ENCODE measurements at regions not wholly inside any gene's neighbourhood (a gene's known extent, or its start where the extent isn't known, plus 50 kb on each side); places are given as distances from the start of the nearest gene placed in this dataset.

GRCh38 chr2:223199531-223200515, 147.8 kb downstream of the KCNE4 start:
- H3K4ac ChIP-seq (ENCODE audit: low read depth, low read length), result no peak overlapping the region
- DNase-seq, result no peak
- H3K9me3 ChIP-seq (ENCODE audit: control insufficient read depth, low read depth, low read length), result no peaks in the 10 kb centered on the region
- no peak overlapping the region for H3K23ac ChIP-seq (ENCODE audit: insufficient read length, low read depth, low read length)
- H3K4me1 Mint-ChIP-seq, result peaks cover 15 to 26% of the 10 kb centered on the region in 2 experiments
- H3K4me1 ChIP-seq (ENCODE audit: insufficient read depth, low read length), result no peaks in the 10 kb centered on the region; the same call in 1 of the 2 replicates
- H3K27ac Mint-ChIP-seq, result no peak overlapping the region
- H3K18ac ChIP-seq (ENCODE audit: insufficient read length, low read depth, low read length), result no peak overlapping the region
- no peak overlapping the region for H3K56ac ChIP-seq (ENCODE audit: insufficient read length, low read depth, low read length)
- no CpG with 5 or more reads among the region's 5 CpGs for WGBS (ENCODE audit: extremely low coverage, insufficient read length, low lambda C conversion rate)
- no peak overlapping the region for H2BK120ac ChIP-seq (ENCODE audit: low read depth, low read length, poor library complexity, severe bottlenecking)
- no peak overlapping the region for H3K27ac ChIP-seq (ENCODE audit: insufficient read length, low read depth, low read length)
- H3K79me2 ChIP-seq (ENCODE audit: insufficient read depth, low read length), result no peaks in the 10 kb centered on the region
- no peak overlapping the region for H2BK20ac ChIP-seq (ENCODE audit: low read depth, low read length, poor library complexity, severe bottlenecking)
- H2AK5ac ChIP-seq (ENCODE audit: insufficient read length, low read length), result no peak overlapping the region
- no peak overlapping the region for H4K5ac ChIP-seq (ENCODE audit: insufficient read length, low read depth, low read length)
- H3K9me3 Mint-ChIP-seq, result peaks cover 15 to 22% of the 10 kb centered on the region in 2 experiments
- TF ChIP-seq CTCF (conservative IDR thresholded peaks at IDR 0.05), result no peak
- H3K79me1 ChIP-seq (ENCODE audit: insufficient read depth, low read depth, low read length, poor library complexity, severe bottlenecking), result no peaks in the 10 kb centered on the region
- no peak overlapping the region for H3T11ph ChIP-seq (ENCODE audit: low read length)
- no peak overlapping the region for H3K4me2 ChIP-seq (ENCODE audit: insufficient read depth, insufficient read length, low read length)
- no peaks in the 10 kb centered on the region for H3K27me3 ChIP-seq (ENCODE audit: insufficient read depth, low read length)
- no peak overlapping the region for H3K14ac ChIP-seq (ENCODE audit: insufficient read depth, low read length)
- no peak overlapping the region for H2BK15ac ChIP-seq (ENCODE audit: low read depth, low read length)
- H3K4me3 Mint-ChIP-seq, result no peak overlapping the region
- H2BK12ac ChIP-seq (ENCODE audit: insufficient read length, low read depth, low read length), result no peak overlapping the region
- H3K23me2 ChIP-seq (ENCODE audit: insufficient read length, low read depth, low read length, poor library complexity, severe bottlenecking), result no peaks in the 10 kb centered on the region
- H3K36me3 Mint-ChIP-seq (ENCODE audit: insufficient read depth in 1 of 3, low read depth in 3 of 3), result peaks cover 8 to 18% (median 10%) of the 10 kb centered on the region in 3 experiments
- no peak overlapping the region for H4K8ac ChIP-seq (replicated peaks; ENCODE audit: insufficient read length, low read depth, low read length)
- H4K91ac ChIP-seq (ENCODE audit: insufficient read length, low read depth, low read length), result no peak overlapping the region
- H3K27me3 Mint-ChIP-seq (ENCODE audit: low read depth), result no peaks in the 10 kb centered on the region; the same call in none of the 2 replicates
- H4K20me1 ChIP-seq (ENCODE audit: control insufficient read depth, insufficient read depth, insufficient read length), result no peaks in the 10 kb centered on the region
- no peak overlapping the region for H2BK5ac ChIP-seq (ENCODE audit: insufficient read length, low read length)
- no peak overlapping the region for H2AFZ ChIP-seq (ENCODE audit: low read length)
- no peak overlapping the region for H3K9ac ChIP-seq (ENCODE audit: extremely low read depth, insufficient read length, low read length)

Measured in H9 (cell line).